Medulla oblongata (tissue), 1 donor: ENCODE measurements at regions not wholly inside any gene's neighbourhood (a gene's known extent, or its start where the extent isn't known, plus 50 kb on each side); places are given as distances from the start of the nearest gene placed in this dataset.
A peak's percentile ranks its signal among the peaks of the same experiment; 100 is the strongest.

Experiments
- DNase-seq: peaks from one replicate; pipeline ENCODE4 v3.0.0-alpha.2; 2015; ENCODE audit errors: extremely low spot score

GRCh38 chr11:131044851-131045250, 128.6 kb upstream of the SNX19 start:
- no peak for DNase-seq

- no peak for DNase-seq
These were observed 136.1 kb upstream of the SNX19 start for GRCh38 chr11:131052367-131052766.

GRCh38 chr11:131056036-131056435, 139.8 kb upstream of the SNX19 start:
- DNase-seq = no peak

GRCh38 chr11:131063638-131064037, 147.4 kb upstream of the SNX19 start:
- DNase-seq = no peak

DNA sequence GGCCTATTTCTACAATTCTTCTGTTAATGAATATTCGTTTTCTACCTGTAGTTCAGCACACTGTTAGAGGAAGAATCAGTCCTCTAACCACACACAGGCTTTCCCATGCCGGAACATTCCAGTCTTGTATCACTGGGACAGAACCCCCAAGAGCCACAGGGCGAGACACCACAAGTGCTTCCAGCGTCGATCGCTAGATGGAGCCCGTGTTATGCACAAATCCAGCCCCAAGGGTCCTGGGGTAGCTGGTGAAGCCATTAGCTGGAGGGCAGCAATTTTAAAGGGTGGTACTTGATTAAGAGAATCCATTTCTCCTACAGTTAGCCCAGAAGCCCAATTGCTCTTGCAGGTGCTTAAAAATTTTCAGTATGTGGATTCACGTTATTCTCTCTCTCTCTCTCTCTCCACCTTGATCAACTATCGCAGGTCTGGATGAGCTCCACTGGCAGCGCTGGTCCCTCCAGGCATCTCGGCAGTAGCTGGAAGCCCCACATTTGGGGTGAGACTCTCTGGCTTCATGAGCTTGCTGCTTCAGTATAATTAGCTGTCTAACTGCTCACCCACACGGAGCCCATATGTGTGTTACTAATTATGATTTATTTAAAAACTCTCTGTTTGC, 148.2 kb upstream of the SNX19 start:
- DNase-seq = peak; percentile 88

- no peak for DNase-seq
These were observed 149.4 kb upstream of the SNX19 start for GRCh38 chr11:131065435-131066413.

- no peak for DNase-seq
These were observed 150.3 kb upstream of the SNX19 start for GRCh38 chr11:131066551-131066950.

DNA sequence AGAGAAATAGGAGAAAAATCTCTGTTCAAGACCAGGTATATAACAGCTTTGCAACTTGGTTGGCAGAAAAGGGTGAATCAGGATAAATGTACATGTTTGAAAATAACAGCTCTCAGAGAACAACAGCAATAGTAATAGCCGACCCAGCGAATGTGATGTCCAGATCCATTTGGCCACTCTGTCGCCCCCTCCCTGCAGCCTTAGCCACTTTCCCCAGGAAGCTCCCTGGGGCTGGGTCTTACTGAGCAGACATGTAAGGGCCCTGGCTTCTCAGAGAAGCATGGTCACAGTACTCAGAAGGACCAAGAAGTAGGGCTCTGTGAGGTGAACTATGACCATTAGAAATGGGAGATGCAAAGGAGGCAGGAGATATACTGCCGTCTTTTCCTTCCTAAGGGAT, 154.1 kb upstream of the SNX19 start:
- no peak for DNase-seq

DNA sequence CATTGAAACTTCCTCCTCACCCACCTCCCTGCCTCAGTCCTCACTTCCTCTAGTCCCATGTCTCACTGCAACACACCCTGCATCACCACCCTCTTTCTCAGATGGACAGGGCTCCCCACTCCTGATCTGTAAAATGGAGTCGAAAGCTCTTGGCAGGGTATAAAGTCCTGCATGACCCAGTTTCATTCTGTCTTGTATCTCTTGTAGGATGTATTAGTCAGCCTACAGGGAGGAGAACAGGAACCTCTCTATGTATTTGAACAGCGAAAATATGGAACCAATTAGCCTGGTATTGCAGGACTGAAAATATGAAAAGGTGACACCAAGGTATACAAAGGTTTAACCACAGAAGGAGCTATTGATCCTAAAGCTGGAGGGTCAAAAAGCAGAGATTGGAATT, 156.9 kb upstream of the SNX19 start:
- no peak for DNase-seq

DNA sequence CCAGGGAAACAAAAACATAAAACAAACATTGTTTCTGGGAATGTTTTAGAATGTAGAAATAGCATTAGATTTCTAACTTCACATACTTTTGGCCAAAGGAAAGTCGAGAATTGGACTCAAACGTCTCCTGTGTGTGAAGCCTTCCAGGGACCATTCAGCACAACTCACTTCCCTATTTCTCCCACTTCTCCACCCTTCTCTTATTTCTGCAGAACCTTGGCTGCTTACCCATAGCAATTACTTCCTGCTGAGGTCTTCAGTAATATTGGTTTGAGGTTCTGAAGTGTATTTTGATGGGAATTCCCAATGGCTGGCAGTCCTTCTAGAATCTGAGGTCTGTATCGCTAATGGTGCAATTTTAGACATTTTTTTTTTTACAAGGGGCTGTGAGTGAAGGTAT, 158.3 kb upstream of the SNX19 start:
- DNase-seq = no peak

DNA sequence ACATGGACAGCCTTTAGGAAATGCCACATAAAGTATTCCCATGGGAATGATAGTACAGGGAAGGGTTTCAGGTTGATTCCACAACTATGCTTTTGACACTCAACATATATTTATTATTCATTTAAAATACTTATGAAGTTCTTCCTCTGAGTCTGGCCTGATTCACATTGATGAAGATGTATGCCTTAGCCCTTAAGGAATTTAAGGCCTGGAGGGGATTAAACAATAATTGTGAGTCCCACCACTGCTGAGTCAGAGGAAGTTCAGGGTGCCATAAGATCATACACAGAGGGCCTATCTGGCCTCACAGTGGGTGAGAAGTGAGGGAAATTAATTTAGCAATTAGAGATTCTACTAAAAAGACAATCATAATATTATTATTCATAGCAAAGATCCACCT, 161.1 kb upstream of the SNX19 start:
- DNase-seq = no peak

DNA sequence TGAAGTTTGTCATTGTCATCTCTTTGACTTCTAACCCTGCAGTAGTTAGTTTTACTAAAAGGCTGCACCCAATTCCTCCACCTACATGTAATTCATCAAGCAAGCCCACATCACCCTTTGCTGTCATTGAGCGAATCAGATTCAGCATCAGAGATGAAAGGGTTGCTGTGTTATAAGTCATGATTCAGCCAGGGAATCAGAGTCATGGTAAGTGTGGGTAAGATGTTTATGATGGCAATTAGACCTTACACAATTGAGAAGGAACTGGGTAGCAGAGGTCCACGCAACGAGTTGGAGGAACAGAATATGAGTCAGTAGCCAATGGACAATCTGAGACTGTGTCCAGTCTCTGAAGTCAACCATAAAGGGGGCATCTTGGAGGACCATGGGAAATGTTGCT, 162.8 kb upstream of the SNX19 start:
- DNase-seq = no peak

- DNase-seq = no peak
These were observed 173.5 kb upstream of the SNX19 start for GRCh38 chr11:131089727-131090245.

- DNase-seq = no peak
These were observed 176.2 kb upstream of the SNX19 start for GRCh38 chr11:131092469-131092868.

DNA sequence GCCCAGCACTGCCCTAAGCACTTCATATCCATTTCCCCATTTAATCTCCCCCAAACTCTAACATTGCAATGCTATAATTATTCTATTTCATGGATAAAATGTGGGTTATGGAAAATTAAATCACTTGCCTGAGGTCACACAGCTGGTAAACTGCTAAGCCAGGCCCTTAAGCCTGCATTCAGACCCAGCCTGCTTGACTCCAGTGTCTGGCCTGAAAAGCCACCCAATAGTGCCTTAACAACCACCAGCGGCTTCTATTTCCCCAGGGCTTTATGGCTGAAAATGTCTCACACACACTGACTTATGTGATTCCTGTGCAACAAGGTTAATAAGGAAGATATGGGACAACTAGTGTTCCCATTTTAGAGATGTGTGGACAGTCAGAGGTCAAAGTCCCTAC, 178.5 kb upstream of the SNX19 start:
- DNase-seq = no peak

DNA sequence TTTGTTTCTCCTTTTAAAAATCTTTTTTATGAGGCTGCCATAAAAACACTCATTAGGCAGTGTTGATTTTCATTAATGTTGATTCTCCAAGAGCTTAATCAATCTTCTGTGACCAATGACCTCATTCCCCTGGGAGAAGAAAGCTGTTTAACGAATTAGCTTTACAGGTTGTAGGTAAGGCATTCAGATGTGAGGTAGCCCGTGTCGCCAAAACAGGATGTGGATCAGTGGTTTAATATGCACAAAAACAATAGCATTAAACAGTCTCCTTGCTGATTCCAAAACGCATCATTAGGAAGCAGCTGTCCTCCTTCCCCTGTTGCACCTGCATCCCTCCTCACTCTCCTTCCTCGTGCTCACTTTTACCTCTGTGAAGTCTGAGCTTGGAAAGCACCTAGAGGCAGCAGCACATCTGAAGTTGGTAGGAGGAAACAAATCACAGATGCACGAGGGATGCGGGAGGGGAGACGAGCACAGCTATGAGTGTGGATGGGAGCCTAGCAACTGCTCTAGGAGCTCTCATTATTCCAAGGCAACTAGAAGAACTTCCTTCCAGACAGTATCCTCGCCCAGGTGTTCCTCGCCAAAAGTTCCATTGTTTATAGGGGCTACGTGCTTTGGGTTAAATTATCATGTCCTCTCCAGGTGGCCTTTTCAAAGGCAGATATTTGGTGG, 179.4 kb upstream of the SNX19 start:
- DNase-seq = no peak

GRCh38 chr11:131099013-131099412, 182.7 kb upstream of the SNX19 start:
- DNase-seq = no peak

GRCh38 chr11:131099746-131100145, 183.5 kb upstream of the SNX19 start:
- DNase-seq = peak; percentile 41

GRCh38 chr11:131108760-131109159, 192.5 kb upstream of the SNX19 start:
- no peak for DNase-seq

GRCh38 chr11:131109257-131109656, 193.0 kb upstream of the SNX19 start:
- no peak for DNase-seq

- no peak for DNase-seq
These were observed 193.5 kb upstream of the SNX19 start for GRCh38 chr11:131109790-131110189.

- no peak for DNase-seq
These were observed 195.5 kb upstream of the SNX19 start for GRCh38 chr11:131111775-131112174.
